Activated naive CD8-positive, alpha-beta T cell treated with anti-CD3 and anti-CD28 coated beads, Interleukin-2, amount 50 U/mL, for 16 hours (primary cell): ENCODE measurements at regions not wholly inside any gene's neighbourhood (a gene's known extent, or its start where the extent isn't known, plus 50 kb on each side); places are given as distances from the start of the nearest gene placed in this dataset.
"Not testable (repeated sequence)": the region's sequence is repeated elsewhere in the genome, so short reads cannot be mapped to it uniquely, and the experiment has no call there.

Source experiments
- DNase-seq: peaks from one replicate; pipeline ENCODE4 v3.0.0-alpha.2; 2020; ENCODE audit warnings: low read depth, low spot score

DNA sequence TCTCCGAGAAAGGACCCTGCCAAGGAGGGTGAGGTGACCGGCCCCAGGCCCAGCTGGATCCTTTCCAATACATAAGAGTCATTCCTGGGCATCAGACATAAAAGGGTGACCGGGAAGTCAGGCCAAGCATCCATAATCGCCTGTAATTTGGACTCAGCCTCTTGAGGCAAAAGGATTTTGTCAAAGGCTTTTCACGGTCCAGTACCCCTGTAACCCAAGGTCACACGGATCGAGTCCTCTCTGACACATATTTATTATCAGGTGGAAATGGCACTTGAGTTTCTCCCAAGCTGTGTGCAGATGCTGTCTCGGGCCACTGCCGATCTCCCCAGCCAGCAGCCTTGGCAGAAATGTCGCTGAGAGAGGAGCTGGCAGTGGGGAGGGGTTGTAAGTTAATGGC lies 556.5 kb downstream of the MN1 start:
- no peak for DNase-seq

DNA sequence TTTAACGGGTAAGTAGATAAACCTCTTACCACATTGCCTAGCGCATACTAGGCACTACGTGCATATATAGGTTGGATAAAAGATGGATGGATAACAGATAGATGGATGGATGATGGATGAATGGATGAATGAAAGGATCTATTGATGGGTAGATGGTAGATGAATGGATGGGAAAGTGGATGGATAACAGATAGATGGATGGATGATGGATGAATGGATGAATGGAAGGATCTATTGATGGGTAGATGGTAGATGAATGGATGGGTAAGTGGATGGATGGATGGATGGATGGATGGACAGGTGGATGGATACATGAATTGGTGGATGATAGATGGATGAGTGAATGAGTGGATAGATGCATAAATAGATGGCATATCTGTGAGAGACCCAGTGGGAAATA lies 555.0 kb downstream of the MN1 start:
- no peak for DNase-seq

DNA sequence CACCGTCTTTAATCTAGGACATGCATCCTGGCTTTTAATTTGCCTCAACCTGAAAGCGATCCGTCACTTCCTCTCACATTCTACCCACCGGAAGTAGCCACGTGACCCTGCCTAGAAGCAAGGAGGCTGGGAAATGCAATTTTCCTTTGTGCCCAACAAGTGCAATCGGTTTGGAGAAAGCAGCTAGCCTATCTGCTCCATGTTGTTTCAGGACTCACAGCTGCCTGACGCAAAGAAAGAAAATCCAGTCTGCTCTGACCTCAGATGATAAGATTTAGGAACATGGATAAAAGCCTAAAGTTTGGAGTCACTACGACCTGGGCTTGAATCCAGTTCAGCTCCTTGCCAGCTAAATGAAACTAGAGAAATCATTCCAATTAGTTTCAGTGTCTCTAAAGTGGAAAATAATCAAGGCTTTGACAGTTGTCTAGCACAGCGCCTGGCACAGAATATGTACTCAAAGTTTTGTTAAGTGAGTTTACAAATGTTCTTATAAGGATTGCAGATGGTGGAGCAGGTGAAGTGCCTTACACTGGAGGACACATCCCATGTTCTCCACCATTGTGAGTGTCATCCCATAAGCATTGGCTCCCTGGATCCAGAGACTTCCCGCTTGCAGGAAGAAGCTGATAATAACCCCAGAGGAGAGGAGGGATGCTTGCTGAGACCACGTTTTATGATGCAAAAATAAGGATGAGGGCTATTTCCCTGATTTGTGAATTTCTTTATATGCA lies 553.7 kb downstream of the MN1 start:
- no peak for DNase-seq

DNA sequence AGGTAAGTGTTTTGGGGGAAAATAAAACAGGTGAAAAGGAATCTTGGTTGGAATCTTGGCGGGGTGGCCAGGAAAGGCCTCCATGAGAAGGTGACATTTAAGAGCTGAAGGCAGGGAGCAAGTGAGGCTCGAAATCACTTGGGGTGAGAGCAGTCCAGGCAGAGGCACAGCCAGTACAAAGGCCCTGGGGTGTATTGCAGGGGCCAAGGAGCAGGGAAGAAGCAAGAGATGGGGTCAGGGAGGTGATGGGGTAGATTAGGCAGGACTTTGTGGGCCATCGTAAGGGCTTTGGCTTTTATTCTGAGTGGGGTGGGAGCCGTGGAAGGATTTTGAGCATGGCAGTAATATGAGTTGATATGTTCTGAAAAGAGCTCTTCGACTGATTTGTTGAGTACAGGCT lies 551.1 kb downstream of the MN1 start:
- DNase-seq, result no peak

DNA sequence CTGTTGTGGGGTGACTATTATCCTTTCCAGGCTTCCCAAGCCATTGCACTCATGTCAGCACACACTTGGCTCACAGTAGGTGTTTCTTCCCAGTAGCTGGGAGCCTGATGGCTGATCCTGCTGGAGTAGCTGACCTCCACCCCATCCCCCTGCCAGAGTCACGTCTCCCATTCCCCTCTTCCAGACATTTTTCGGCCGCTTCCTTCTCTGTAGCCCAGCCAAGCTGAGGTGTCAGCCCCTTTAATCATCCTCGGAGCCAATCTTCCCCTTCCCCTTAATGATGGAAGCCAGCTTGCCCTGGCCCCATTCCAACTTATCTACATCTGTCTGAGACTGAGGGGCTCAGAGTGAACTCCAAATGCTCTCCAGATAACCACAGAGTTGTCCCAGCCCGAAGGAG lies 550.7 kb downstream of the MN1 start:
- DNase-seq, result no peak

DNA sequence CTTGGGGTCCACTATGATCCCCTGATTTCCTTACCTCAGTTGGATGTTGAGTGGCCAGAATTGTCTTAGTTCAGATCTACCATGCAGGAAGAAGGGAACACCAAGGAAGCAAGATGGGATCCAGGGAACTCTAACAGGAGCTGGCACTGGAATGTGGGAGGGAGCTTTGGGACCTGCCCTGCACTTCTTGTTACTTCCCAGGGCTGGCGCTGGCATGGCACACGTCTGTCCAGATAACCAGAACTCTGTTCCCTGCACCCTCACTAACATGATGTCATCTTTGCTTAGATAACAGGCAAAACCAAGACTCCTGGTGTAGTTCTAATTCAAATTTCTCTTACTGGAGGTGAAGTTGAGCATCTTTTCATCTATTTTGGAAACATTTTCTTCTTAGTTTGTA lies 550.0 kb downstream of the MN1 start:
- DNase-seq, result no peak

DNA sequence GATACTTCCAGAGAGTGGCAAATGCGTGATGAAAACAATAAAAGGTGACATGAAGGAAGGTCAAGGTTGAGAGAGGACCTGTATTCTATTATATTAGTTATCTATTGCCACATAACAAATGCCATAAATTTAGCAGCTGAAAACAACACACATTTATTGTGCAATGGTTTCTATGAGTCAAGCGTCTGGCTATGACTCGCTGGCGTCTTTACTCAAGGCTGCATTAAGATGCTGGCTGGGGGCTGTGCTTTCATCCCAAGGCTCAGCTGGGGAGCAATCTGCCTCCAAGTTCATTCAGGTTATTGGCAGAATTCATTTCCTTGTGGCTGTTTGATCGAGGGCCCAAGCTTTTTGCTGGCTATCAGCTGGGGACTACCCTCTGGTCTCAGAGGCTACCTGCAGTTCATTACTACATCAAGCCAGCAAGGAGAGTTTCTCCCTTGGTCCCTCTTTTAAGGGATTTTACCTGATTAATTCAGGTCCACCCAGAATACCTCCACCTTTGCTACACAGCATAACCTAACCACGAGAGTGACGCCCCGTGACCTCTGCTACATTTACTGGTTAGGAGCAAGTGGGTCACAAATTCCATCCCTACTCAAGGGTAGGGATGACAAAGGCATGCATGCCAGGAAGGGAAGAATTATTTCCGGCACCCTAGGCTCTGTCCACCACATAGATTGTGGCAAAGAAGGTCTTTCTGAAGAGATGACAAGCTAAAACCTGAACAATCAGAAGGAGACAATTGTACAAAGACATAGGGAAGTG lies 549.1 kb downstream of the MN1 start:
- DNase-seq, result no peak

DNA sequence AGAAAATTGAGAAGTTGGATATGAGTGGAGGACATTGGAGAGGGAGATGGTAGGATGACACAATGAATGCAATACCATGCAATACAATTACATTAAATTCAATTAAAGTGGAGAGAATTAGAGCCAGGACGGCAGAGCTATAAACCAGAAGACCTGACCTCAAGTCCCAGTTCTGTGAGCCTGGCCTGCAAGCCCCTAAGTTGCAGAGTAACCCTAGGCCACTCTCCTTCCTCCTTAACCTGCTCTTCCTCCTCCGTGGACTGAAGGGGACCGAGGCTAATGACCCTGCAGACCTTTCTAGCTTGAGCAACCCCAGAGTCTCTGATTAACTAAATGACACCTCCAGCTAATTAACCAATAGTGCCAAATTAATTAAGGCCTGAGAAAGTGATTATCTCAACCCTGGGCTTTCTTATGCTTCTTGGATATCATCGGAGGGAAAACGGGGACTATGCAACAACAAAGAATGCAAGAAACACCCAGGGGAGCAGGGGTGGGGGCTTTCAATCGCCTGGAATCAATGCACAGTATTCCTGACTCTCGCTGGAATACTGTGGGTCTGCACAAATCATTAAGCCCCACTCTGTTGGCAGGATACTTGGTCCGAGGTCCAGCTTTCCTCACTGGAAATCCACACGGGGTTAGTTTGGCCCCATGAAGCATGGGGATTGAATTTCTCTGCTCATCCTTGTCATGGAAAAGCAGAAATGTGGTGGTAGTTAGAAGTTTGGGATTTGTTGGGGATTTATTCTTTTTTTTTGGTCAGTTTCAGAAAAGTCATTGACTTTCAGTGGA lies 548.3 kb downstream of the MN1 start:
- no peak for DNase-seq

DNA sequence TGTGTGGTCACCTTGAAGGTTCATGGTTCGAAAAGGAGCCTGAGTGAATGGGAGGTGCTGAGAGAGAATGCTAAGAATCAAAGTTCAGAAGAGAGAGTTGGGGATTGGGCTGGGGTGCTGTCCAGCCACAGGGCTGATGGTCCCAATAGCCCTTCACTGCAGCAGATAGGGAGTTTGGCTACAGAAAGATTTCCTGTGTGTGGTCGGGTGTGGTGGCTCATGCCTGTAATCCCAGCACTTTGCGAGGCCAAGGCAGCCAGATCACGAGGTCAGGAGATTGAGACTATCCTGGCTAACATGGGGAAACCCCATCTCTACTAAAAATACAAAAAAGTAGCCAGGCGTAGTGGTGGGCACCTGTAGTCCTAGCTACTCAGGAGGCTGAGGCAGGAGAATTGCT lies 547.5 kb downstream of the MN1 start:
- not testable (repeated sequence) for DNase-seq

DNA sequence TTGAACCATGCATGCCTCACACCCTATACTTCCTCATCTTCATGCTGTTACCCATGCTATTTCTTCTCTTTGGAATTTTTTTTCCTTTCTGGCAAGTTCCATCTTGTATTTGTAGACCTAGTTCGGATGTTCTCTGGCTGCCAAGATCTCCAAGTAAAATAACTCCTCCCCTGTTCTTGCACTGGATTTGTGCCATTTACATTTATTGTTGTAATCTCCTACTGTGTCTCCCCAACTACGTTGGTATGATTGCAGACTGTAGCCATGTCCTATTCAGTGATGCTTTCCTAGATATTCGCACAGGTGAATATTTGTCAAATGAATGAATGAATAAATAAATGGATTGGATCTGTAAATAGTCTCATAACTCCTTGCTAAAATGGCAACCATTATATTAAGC lies 546.0 kb downstream of the MN1 start:
- no peak for DNase-seq

DNA sequence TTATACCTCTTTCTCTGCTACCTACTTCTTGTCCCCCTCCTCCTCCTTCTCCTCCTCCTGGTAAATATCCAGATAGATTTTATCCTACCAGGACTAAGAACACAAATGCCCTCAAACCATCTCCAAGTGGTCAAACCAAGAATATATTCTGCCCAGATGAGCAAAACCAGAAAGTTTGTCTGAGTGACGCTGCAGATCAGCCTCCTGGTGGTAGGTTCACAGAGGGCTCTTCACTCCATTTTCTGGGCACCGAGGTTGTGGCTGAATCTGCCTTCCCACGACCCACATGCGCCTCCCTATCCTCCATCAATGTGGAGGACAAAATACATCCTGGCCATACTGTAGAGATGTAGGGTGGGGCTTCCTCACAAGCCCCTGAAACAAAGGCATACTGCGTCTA lies 543.6 kb downstream of the MN1 start:
- DNase-seq, result no peak

DNA sequence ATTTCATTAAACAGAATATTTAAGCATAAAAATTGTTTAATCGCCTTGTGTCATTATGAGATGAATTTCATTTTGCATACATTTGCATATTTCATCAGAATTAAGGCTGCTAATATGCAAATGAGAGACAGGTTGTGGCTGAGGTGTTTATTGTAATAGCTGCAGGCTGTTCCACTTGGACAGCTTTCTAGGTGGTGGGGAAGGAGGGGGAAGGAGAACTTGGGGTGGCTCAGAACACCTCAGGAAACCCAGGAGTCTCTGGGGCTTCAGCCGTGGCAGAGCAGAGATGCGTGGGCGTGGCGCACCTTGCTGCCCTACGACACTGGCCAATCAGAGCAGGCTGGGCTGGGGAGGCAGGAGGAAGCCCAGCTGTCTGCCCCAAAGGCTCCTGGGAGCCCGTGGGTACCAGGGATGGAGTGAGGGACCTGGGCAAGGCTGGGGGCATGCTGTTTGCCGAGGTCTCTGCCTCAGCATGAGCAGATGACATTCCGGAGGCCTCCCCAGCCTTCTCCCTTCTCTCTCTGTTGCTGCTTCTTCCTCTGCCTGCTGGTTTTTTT lies 542.9 kb downstream of the MN1 start:
- no peak for DNase-seq

DNA sequence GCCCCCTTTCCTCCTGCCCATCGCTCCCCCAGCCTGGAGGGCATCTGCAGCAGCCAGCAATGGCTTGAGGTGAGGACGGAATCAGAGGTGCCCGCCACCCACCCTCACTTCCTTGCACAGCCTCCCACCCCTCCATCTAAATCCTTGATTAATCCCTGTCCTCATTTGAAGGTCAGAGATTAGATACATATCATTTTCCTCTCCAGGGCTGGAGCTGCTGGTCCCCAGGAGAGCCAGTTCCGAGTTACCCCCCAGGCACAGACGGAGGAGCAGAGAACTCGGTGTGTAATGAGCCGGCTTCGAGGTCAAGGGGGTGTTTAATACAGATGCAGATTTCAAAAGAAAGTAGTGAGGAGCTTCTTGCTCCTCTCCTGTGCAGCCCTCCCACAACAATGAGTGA lies 542.1 kb downstream of the MN1 start:
- no peak for DNase-seq

DNA sequence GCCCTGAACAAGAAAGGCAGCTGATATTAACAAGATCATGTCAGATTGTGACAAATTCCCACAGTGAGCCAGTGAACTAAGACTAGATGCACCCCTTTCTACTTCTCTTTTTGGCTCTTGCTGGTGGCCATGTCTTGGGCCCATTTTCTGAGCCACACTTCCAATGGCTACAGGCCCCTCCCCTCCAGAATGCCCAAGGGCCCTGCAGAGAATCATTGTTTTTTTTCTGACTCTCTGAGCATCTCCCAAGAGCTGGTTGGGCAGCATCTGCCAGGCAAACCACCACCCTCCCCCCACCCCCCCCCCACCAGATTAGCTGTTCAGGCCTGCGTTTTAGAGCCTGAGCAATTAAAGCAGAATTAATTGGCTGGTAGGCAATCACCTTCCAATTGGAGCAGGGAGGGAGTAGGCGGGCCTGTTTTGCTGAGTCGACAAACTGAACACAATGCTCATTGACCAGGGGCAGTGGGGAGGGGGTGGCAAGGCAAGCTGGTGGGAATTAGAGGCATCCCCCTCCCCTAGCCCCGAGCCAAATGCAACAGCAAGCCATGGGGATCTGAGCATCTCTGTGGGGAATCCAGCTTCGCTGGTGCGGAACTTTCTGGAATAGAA lies 541.4 kb downstream of the MN1 start:
- no peak for DNase-seq

DNA sequence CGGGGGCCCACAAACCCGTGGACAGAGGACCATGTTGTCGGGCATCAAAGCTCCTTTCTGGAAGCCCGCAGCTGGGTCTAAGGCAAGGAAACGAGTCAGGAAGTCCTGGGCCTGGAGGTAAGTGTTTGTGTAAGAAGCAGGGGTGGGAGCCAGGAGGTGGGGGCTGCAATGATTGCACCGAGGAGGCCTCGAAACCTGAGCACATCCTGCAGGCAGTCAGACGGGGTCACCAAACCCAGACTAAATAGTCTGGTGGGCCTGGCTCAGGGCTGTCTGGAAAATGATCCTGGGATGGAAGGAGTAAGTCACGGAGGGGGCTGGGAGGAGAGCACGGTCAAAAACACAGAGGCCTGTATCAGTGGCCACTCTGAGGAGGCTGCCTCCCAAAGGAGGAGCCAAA lies 539.2 kb downstream of the MN1 start:
- no peak for DNase-seq

DNA sequence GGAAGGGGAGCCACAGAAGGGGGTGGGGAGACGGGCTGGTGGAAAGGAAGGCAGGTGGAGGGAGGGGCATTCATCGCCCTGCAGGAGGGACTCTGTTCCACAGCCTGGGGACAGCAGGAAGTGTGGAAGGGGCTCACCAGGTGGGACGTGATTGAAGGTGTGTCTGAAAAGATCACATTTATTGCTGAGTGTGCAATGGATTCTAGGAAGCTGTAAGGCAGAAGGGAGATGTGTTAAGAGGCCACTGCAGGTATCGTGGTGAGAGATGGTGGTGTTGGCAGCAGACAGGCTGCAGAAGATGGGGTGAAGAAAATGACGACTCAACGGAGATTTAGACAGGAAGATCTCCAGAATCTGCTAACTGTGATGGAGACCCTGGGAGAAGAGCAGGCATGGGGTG lies 537.4 kb downstream of the MN1 start:
- no peak for DNase-seq

DNA sequence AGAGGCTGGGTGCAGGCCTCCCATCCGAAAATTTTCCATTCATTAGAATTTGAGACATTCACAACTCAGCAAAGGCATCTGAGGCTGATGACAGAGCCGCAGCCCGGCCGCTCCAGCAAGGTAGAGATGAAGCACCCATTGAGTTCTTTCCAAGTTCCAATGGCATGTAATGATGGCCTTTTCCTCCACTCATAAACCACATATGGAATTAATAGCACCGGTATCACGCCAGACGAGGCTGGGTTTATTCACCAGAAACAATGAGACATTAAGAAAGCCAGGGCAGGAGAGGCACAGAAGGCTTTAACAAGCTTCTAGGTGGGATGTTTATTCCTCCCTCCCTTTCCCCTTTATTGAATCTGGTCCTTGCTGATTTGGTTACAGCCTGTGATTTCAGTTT lies 534.4 kb downstream of the MN1 start:
- no peak for DNase-seq

DNA sequence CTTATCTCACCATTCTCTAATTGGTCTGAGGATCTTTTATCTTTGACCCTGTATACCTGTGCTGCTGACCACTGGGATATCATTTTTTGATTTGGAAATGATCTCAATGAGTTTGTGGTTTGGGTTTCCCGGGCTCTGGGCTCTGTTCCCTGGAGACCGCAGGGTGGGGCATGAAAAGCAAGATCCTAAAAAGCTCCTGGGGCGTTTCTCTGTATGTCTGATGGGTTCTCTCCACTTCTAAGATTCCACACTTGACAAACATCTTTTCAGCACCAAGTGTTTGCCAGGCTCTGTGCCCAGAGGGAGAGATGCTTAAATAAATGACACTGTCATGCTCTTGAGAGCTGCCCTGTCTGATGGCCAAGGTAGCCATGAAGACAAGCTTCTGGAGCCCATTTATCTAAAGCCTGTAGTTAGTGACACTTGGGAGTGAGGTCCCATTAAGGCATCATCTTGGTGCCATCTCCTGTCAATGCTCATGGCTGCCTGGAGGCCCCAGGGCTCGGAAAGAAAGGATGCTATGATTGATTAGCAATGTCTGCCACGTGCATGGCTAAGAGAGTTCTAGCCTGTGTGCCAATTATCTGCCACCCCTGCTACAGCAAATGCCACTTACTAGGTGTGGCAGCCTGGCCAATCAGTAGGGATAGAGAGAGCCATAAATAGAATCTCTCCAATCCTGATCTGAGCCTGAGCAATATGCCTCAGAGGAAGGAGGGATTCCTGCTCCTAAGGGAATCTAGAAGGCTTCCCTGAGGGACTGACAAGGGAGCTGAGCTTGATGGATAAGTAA lies 531.6 kb downstream of the MN1 start:
- DNase-seq, result no peak

DNA sequence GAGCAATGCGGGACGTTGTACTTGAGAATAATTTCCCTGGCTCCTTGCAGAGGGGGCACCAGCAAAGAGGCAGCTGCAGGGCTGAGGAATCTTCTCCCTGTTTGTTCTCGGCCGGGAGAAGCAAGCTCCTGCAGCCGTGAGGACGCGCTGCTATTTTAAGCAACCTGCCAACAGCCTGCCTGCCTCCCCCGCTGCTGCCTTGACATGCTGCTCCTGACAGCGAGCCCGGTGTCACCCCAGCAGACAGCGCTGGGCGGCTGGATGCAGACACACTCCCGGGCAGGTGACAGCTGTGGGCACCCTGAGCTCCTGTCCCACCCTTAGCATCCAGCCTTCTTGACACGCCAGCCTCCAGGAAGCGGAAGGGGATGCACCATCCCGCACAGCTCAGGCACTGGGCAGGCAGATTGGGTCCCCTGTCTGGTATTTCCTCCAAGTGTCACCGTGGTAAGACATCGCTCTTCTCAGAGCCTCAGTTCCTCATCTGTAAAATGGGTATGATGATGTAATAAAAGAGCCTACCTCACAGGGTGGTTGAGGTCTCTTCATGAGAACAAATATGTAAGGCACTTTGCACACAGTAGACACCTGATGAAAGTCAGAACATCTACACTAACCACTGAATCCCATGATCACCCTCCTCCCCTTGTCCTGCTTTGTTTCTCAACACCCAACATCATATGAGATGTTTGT lies 530.6 kb downstream of the MN1 start:
- DNase-seq, result no peak

DNA sequence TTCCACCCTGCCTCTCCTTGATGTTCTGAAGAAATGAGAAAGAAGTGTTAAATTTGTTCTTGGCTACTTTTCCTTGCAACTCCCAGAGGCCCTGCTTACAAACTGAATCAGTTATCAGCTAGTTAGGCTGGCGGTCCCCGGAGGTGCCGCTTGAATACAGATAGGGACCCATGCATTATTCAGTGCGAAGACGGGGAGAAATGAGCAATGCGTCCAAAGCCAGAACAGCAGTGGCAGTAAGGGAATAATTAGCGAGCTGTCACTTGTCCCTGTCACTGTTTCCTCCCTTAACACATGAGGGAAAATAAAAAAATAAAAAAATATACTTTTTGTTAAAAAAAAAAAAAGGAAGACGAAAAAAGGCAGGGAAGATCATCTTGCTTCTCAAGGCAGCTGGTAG lies 528.1 kb downstream of the MN1 start:
- no peak for DNase-seq
